H1 (cell line): ENCODE measurements at regions not wholly inside any gene's neighbourhood (a gene's known extent, or its start where the extent isn't known, plus 50 kb on each side); places are given as distances from the start of the nearest gene placed in this dataset.

ENCODE experiments used
- SRF ChIP-seq: IDR thresholded peaks from 2 replicates; pipeline ENCODE4 v1.6.1; 2011; ENCODE audit warnings: mild to moderate bottlenecking, low read depth, low read length, moderate library complexity
- TF ChIP-seq, protein P1 (sequence below): fragments of 300-600 bp; sonication (generic); IDR thresholded peaks from 2 replicates; pipeline ENCODE4 v1.7.1; 2012; ENCODE audit warnings: low read length, moderate library complexity, mild to moderate bottlenecking, inconsistent platforms; ENCODE audit not compliant: insufficient replicate concordance

DNA sequence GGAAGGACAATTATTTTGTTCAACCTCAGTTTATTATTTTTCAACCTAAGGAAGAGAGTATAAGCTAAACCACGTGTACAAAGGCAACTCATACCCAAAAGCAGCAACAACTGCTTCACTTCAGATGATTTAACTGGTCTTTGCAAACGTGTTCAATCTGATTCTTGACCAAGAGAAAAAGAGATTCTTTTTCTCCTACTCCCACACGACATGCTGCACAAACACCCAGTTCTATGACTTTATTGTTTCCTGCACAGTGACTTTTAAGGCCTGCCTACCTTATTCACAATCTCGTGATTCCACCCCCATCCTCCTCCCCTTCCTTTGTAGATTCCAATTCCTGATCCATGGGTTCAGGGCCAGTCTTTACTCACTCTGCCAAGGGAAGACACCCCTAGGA is 1394.8 kb upstream of the ZEB2 start (continued):
- TF ChIP-seq, protein P1, sequence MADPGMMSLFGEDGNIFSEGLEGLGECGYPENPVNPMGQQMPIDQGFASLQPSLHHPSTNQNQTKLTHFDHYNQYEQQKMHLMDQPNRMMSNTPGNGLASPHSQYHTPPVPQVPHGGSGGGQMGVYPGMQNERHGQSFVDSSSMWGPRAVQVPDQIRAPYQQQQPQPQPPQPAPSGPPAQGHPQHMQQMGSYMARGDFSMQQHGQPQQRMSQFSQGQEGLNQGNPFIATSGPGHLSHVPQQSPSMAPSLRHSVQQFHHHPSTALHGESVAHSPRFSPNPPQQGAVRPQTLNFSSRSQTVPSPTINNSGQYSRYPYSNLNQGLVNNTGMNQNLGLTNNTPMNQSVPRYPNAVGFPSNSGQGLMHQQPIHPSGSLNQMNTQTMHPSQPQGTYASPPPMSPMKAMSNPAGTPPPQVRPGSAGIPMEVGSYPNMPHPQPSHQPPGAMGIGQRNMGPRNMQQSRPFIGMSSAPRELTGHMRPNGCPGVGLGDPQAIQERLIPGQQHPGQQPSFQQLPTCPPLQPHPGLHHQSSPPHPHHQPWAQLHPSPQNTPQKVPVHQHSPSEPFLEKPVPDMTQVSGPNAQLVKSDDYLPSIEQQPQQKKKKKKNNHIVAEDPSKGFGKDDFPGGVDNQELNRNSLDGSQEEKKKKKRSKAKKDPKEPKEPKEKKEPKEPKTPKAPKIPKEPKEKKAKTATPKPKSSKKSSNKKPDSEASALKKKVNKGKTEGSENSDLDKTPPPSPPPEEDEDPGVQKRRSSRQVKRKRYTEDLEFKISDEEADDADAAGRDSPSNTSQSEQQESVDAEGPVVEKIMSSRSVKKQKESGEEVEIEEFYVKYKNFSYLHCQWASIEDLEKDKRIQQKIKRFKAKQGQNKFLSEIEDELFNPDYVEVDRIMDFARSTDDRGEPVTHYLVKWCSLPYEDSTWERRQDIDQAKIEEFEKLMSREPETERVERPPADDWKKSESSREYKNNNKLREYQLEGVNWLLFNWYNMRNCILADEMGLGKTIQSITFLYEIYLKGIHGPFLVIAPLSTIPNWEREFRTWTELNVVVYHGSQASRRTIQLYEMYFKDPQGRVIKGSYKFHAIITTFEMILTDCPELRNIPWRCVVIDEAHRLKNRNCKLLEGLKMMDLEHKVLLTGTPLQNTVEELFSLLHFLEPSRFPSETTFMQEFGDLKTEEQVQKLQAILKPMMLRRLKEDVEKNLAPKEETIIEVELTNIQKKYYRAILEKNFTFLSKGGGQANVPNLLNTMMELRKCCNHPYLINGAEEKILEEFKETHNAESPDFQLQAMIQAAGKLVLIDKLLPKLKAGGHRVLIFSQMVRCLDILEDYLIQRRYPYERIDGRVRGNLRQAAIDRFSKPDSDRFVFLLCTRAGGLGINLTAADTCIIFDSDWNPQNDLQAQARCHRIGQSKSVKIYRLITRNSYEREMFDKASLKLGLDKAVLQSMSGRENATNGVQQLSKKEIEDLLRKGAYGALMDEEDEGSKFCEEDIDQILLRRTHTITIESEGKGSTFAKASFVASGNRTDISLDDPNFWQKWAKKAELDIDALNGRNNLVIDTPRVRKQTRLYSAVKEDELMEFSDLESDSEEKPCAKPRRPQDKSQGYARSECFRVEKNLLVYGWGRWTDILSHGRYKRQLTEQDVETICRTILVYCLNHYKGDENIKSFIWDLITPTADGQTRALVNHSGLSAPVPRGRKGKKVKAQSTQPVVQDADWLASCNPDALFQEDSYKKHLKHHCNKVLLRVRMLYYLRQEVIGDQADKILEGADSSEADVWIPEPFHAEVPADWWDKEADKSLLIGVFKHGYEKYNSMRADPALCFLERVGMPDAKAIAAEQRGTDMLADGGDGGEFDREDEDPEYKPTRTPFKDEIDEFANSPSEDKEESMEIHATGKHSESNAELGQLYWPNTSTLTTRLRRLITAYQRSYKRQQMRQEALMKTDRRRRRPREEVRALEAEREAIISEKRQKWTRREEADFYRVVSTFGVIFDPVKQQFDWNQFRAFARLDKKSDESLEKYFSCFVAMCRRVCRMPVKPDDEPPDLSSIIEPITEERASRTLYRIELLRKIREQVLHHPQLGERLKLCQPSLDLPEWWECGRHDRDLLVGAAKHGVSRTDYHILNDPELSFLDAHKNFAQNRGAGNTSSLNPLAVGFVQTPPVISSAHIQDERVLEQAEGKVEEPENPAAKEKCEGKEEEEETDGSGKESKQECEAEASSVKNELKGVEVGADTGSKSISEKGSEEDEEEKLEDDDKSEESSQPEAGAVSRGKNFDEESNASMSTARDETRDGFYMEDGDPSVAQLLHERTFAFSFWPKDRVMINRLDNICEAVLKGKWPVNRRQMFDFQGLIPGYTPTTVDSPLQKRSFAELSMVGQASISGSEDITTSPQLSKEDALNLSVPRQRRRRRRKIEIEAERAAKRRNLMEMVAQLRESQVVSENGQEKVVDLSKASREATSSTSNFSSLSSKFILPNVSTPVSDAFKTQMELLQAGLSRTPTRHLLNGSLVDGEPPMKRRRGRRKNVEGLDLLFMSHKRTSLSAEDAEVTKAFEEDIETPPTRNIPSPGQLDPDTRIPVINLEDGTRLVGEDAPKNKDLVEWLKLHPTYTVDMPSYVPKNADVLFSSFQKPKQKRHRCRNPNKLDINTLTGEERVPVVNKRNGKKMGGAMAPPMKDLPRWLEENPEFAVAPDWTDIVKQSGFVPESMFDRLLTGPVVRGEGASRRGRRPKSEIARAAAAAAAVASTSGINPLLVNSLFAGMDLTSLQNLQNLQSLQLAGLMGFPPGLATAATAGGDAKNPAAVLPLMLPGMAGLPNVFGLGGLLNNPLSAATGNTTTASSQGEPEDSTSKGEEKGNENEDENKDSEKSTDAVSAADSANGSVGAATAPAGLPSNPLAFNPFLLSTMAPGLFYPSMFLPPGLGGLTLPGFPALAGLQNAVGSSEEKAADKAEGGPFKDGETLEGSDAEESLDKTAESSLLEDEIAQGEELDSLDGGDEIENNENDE = no peak
- TF ChIP-seq SRF = no peak
